ENCODE measurements at regions not wholly inside any gene's neighbourhood (a gene's known extent, or its start where the extent isn't known, plus 50 kb on each side); places are given as distances from the start of the nearest gene placed in this dataset.

DNA sequence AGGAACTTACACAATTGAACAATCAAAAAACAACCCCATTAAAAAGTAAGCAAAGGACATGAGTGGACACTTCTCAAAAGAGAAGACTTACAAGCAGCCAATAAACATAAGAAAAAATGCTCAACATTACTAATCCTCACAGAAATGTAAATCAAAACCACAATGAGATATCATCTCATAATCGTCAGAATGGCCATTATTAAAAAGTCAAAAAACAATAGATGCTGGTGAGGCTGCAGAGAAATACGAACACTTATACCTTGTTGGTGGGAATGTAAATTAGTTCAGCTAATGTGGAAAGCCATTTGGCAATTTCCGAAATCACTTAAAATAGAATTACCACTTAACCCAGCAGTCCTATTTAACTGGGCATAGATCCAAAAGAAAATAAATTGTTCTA, 301.9 kb upstream of the KCNJ16 start:
- H3K27ac Mint-ChIP-seq (ENCODE audit: unreplicated experiment): no peak overlapping the region
- no peaks in the 10 kb centered on the region for H3K79me2 ChIP-seq (ENCODE audit: insufficient read depth, low read length)
- peak; percentile 86 for DNase-seq (ENCODE audit: low read depth)
- no peak overlapping the region for H3K4me2 ChIP-seq (ENCODE audit: low read length)
- no peak overlapping the region for H2AFZ ChIP-seq (ENCODE audit: low read depth, low read length)
- no peak overlapping the region for H3K4me3 Mint-ChIP-seq (ENCODE audit: unreplicated experiment)
- H4K20me1 ChIP-seq (ENCODE audit: insufficient read depth, low read length): no peaks in the 10 kb centered on the region
- H3K36me3 ChIP-seq (ENCODE audit: insufficient read depth, low read length): no peaks in the 10 kb centered on the region
- H3K27me3 ChIP-seq (ENCODE audit: insufficient read depth, low read length): no peaks in the 10 kb centered on the region
- H3K4me3 ChIP-seq (ENCODE audit: insufficient read depth, low read depth, low read length): no peak overlapping the region
- H3K27me3 Mint-ChIP-seq (ENCODE audit: low read depth, unreplicated experiment): no peaks in the 10 kb centered on the region
- no peak for TF ChIP-seq EZH2 (IDR thresholded peaks at IDR 0.05; ENCODE audit: insufficient read depth, low read length)
- TF ChIP-seq, protein P1, sequence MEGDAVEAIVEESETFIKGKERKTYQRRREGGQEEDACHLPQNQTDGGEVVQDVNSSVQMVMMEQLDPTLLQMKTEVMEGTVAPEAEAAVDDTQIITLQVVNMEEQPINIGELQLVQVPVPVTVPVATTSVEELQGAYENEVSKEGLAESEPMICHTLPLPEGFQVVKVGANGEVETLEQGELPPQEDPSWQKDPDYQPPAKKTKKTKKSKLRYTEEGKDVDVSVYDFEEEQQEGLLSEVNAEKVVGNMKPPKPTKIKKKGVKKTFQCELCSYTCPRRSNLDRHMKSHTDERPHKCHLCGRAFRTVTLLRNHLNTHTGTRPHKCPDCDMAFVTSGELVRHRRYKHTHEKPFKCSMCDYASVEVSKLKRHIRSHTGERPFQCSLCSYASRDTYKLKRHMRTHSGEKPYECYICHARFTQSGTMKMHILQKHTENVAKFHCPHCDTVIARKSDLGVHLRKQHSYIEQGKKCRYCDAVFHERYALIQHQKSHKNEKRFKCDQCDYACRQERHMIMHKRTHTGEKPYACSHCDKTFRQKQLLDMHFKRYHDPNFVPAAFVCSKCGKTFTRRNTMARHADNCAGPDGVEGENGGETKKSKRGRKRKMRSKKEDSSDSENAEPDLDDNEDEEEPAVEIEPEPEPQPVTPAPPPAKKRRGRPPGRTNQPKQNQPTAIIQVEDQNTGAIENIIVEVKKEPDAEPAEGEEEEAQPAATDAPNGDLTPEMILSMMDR (IDR thresholded peaks at IDR 0.05; ENCODE audit: insufficient read depth, low read depth, low read length): no peak
- no peak overlapping the region for H3K27ac ChIP-seq (ENCODE audit: low read depth, low read length)
- peaks cover 2% of the 10 kb centered on the region for H3K9me3 Mint-ChIP-seq (ENCODE audit: unreplicated experiment)
- FAIRE-seq: no peak
- no peaks in the 10 kb centered on the region for H3K4me1 ChIP-seq (ENCODE audit: insufficient read depth, low read length)
- no peaks in the 10 kb centered on the region for H3K9me3 ChIP-seq (ENCODE audit: insufficient read depth, low read depth, low read length)
- no peaks in the 10 kb centered on the region for H3K4me1 Mint-ChIP-seq (ENCODE audit: low read depth, unreplicated experiment)
- no peak overlapping the region for H3K9ac ChIP-seq (ENCODE audit: low read length)
- no peaks in the 10 kb centered on the region for H3K36me3 Mint-ChIP-seq (ENCODE audit: low read depth, unreplicated experiment)

DNA sequence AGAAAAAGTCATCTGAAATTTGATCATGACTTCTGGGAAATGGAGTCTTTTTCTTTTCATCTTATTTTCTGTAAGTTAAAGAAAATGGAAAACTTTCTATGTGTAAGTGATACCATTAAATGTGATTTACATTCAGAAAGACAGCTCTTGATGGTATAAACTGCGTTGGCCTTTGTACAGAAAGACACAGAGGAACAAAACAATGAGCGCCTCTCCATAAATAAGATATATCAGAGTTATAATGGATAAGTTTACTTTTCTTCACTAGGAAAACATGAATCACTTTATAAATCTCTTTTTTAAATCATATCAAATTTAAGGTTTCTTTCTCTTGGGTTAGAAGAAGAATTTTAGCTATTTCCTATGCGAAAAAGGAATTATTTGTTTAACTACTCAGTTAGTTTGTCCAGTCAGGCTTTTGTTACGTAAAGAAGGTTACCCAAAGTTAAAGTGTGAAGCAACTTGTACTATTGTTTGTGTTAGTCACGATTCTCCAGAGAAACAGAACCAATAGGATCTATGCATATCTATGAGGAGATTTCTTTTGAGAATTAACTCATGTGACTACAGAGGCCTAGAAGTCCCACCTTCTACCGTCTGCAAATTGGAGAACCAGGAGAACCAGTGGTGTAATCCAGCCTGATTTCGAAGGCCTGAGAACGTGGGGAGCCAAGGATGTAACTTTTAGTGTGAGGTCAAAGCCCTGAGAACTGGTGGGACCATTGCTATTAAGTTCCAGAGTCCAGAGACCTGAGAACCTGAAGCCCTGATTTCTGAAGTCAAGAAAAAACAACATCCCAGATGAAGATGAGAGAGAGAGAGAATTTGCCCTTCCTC, 295.4 kb upstream of the KCNJ16 start:
- DNase-seq (ENCODE audit: low read depth): peak; percentile 21
- Mint-ChIP-seq H3K36me3 (ENCODE audit: low read depth, unreplicated experiment) (no peaks in the 10 kb centered on the region), H3K4me1 (ENCODE audit: low read depth, unreplicated experiment) (no peaks in the 10 kb centered on the region), H3K27ac (ENCODE audit: unreplicated experiment) (no peak overlapping the region), H3K4me3 (ENCODE audit: unreplicated experiment) (no peak overlapping the region), H3K9me3 (ENCODE audit: unreplicated experiment) (peaks cover 9% of the 10 kb centered on the region), H3K27me3 (ENCODE audit: low read depth, unreplicated experiment) (no peaks in the 10 kb centered on the region)
- FAIRE-seq: no peak
- H3K9me3 ChIP-seq (ENCODE audit: insufficient read depth, low read depth, low read length): no peaks in the 10 kb centered on the region
- no peaks in the 10 kb centered on the region for H3K4me1 ChIP-seq (ENCODE audit: insufficient read depth, low read length)
- TF ChIP-seq, protein P1 (IDR thresholded peaks at IDR 0.05; ENCODE audit: insufficient read depth, low read depth, low read length): no peak
- no peak for TF ChIP-seq EZH2 (IDR thresholded peaks at IDR 0.05; ENCODE audit: insufficient read depth, low read length)
- no peak overlapping the region for H3K27ac ChIP-seq (ENCODE audit: low read depth, low read length)
- H2AFZ ChIP-seq (ENCODE audit: low read depth, low read length): no peak overlapping the region
- H3K4me2 ChIP-seq (ENCODE audit: low read length): no peak overlapping the region
- H3K79me2 ChIP-seq (ENCODE audit: insufficient read depth, low read length): no peaks in the 10 kb centered on the region
- H4K20me1 ChIP-seq (ENCODE audit: insufficient read depth, low read length): no peaks in the 10 kb centered on the region
- H3K36me3 ChIP-seq (ENCODE audit: insufficient read depth, low read length): no peaks in the 10 kb centered on the region
- H3K27me3 ChIP-seq (ENCODE audit: insufficient read depth, low read length): no peaks in the 10 kb centered on the region
- no peak overlapping the region for H3K4me3 ChIP-seq (ENCODE audit: insufficient read depth, low read depth, low read length)
- no peak overlapping the region for H3K9ac ChIP-seq (ENCODE audit: low read length)

DNA sequence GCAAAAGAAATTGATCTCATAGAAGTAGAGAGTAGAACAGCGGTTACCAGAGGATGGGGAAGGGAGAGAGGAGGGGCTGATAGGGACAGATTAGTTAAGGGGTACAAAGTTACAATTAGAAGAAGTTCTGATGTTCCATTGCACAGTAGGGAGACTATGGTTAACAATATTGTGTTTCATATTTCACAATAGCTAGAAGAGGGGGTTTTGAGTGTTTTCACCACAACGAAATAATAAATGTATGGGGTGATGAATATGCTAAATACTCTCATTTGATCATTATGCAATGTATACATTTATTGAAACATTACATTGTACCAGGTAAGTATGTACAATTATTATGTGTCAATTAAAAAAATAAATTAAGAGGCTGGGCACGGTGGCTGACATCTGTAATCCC, 291.2 kb upstream of the KCNJ16 start:
- Mint-ChIP-seq H3K27ac (ENCODE audit: unreplicated experiment) (no peak overlapping the region), H3K9me3 (ENCODE audit: unreplicated experiment) (peaks cover 7% of the 10 kb centered on the region), H3K36me3 (ENCODE audit: low read depth, unreplicated experiment) (no peaks in the 10 kb centered on the region), H3K4me1 (ENCODE audit: low read depth, unreplicated experiment) (no peaks in the 10 kb centered on the region), H3K4me3 (ENCODE audit: unreplicated experiment) (no peak overlapping the region), H3K27me3 (ENCODE audit: low read depth, unreplicated experiment) (no peaks in the 10 kb centered on the region)
- Histone ChIP-seq H3K27me3 (ENCODE audit: insufficient read depth, low read length) (no peaks in the 10 kb centered on the region), H3K9ac (ENCODE audit: low read length) (no peak overlapping the region), H4K20me1 (ENCODE audit: insufficient read depth, low read length) (no peaks in the 10 kb centered on the region), H3K9me3 (ENCODE audit: insufficient read depth, low read depth, low read length) (no peaks in the 10 kb centered on the region), H3K27ac (ENCODE audit: low read depth, low read length) (no peak overlapping the region), H3K4me3 (ENCODE audit: insufficient read depth, low read depth, low read length) (no peak overlapping the region), H3K79me2 (ENCODE audit: insufficient read depth, low read length) (no peaks in the 10 kb centered on the region), H3K36me3 (ENCODE audit: insufficient read depth, low read length) (no peaks in the 10 kb centered on the region), H2AFZ (ENCODE audit: low read depth, low read length) (no peak overlapping the region), H3K4me2 (ENCODE audit: low read length) (no peak overlapping the region), H3K4me1 (ENCODE audit: insufficient read depth, low read length) (no peaks in the 10 kb centered on the region)
- no peak for DNase-seq (ENCODE audit: low read depth)
- no peak for TF ChIP-seq EZH2 (IDR thresholded peaks at IDR 0.05; ENCODE audit: insufficient read depth, low read length)
- TF ChIP-seq, protein P1 (IDR thresholded peaks at IDR 0.05; ENCODE audit: insufficient read depth, low read depth, low read length): no peak
- FAIRE-seq: no peak

Data from astrocyte (in vitro differentiated cells and primary cell).